ENCODE measurements at regions not wholly inside any gene's neighbourhood (a gene's known extent, or its start where the extent isn't known, plus 50 kb on each side); places are given as distances from the start of the nearest gene placed in this dataset.

- no peak for TF ChIP-seq CTCF (IDR thresholded peaks at IDR 0.05)
- Histone ChIP-seq H3K27ac (no peak overlapping the region), H3K4me3 (no peak overlapping the region)
- DNase-seq (ENCODE audit: low spot score) = no peak
Observed at GRCh38 chr6:139542351-139542750, 167.9 kb upstream of the CITED2 start.

GRCh38 chr6:139540894-139541293, 166.4 kb upstream of the CITED2 start:
- no peak for TF ChIP-seq CTCF (IDR thresholded peaks at IDR 0.05)
- peak overlapping the region in 1 of 2 donors; percentile 33 for H3K27ac ChIP-seq
- no peak for DNase-seq (ENCODE audit: low spot score)
- H3K4me3 ChIP-seq = no peak overlapping the region

GRCh38 chr6:139540276-139540675, 165.8 kb upstream of the CITED2 start:
- H3K4me3 ChIP-seq = no peak overlapping the region
- H3K27ac ChIP-seq = peak overlapping the region in 1 of 2 donors; percentile 33
- no peak for TF ChIP-seq CTCF (IDR thresholded peaks at IDR 0.05)
- no peak for DNase-seq (ENCODE audit: low spot score)

GRCh38 chr6:139539852-139540251, 165.4 kb upstream of the CITED2 start:
- H3K27ac ChIP-seq = peak overlapping the region in 1 of 2 donors; percentile 33
- TF ChIP-seq CTCF (IDR thresholded peaks at IDR 0.05) = no peak
- DNase-seq (ENCODE audit: low spot score) = peak; percentile 80
- no peak overlapping the region for H3K4me3 ChIP-seq

- DNase-seq (ENCODE audit: low spot score) = no peak
- Histone ChIP-seq H3K4me3 (no peak overlapping the region), H3K27ac (no peak overlapping the region)
- TF ChIP-seq CTCF (IDR thresholded peaks at IDR 0.05) = no peak
Observed at GRCh38 chr6:139538366-139538765, 163.9 kb upstream of the CITED2 start.

DNA sequence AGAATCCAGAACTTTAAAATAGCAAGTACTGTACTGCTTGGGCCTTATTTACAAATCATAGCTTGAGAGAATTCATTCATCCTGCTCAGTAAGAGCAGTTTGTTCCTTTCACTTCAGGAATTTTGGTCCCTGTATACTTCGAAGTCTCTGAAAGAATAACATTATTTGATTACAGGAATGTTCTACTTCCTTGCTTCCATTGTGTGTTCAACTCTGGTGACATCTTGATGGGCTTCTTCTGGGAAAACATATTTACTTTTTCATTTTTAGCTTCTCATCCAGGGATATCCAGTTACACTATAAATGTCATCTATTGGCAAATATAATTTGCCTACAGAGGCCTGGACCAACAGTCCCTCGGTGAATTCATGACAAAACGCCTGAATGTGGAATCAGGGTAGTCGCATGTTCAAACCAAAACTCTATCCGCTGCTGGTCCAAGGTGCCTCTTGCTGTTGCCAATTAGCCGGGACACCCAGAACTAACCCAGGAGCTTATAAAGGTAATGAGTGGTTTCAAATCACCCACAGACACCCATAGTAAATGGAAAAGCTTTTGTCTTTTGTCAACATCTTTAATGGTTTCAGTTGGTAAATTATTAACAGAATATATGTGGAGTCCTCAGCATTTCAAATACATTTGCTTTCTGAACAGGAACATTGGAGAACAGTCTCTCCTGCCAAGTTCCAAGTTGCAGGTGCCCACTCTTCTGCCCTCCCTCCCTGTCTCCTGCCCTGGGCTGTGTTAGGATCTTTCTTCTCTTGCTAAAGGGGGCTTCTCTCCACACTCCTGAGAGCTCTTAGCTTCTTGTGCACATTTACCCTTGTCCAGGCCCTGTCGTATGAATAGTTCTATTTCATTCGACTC, 162.5 kb upstream of the CITED2 start:
- no peak for TF ChIP-seq CTCF (IDR thresholded peaks at IDR 0.05)
- Histone ChIP-seq H3K27ac (no peak overlapping the region), H3K4me3 (no peak overlapping the region)
- DNase-seq (ENCODE audit: low spot score) = no peak

All from coronary artery (tissue), 2 donors.